Fibroblast of lung (primary cell): ENCODE measurements at regions not wholly inside any gene's neighbourhood (a gene's known extent, or its start where the extent isn't known, plus 50 kb on each side); places are given as distances from the start of the nearest gene placed in this dataset.

Source experiments
- DNase-seq, 2 donors: peaks; one replicate each; pipeline versions ENCODE4 v3.0.0 to v3.0.0-alpha.2; 2010; ENCODE audit warnings: low read depth in 2 of 2
- H2AFZ ChIP-seq: 2 replicates; pipeline ENCODE4 v1.5.1; 2012; ENCODE audit warnings: low read length, control low read depth, inconsistent platforms
- H3K27ac ChIP-seq: 2 replicates; pipeline ENCODE4 v1.5.1; 2011; ENCODE audit warnings: low read length, control low read depth; ENCODE audit not compliant: insufficient read depth
- H3K27me3 ChIP-seq: 2 replicates; pipeline ENCODE4 v1.5.1; 2011; ENCODE audit warnings: mild to moderate bottlenecking, low read length; ENCODE audit not compliant: control insufficient read depth, insufficient read depth
- H3K36me3 ChIP-seq: 2 replicates; pipeline ENCODE4 v1.5.1; 2011; ENCODE audit warnings: low read length; ENCODE audit not compliant: control insufficient read depth, insufficient read depth
- H3K4me1 ChIP-seq: 2 replicates; pipeline ENCODE4 v1.5.1; 2011; ENCODE audit warnings: low read length; ENCODE audit not compliant: control insufficient read depth, insufficient read depth; ENCODE audit errors: extremely low read depth
- H3K4me2 ChIP-seq: 2 replicates; pipeline ENCODE4 v1.5.1; 2011; ENCODE audit warnings: low read length, control low read depth; ENCODE audit not compliant: insufficient read depth; ENCODE audit errors: extremely low read depth
- H3K4me3 ChIP-seq, 4 experiments: fragments of 200-600 bp in 1 of 4; sonication (generic) in 1 of 4; replicated peaks in 1 of 4; 2 replicates each; pipeline ENCODE4 v1.5.1; 2011 to 2016; ENCODE audit warnings: low read length in 4 of 4, low read depth in 3 of 4, mild to moderate bottlenecking in 3 of 4, control low read depth in 2 of 4, inconsistent platforms in 1 of 4, mixed read lengths in 1 of 4; ENCODE audit not compliant: insufficient read depth in 1 of 4; ENCODE audit errors: control extremely low read depth in 1 of 4
- H3K79me2 ChIP-seq: 2 replicates; pipeline ENCODE4 v1.5.1; 2012; ENCODE audit warnings: mild to moderate bottlenecking, low read length, inconsistent platforms; ENCODE audit not compliant: control insufficient read depth, insufficient read depth
- H3K9ac ChIP-seq: 2 replicates; pipeline ENCODE4 v1.5.1; 2011; ENCODE audit warnings: mild to moderate bottlenecking, low read length, control low read depth; ENCODE audit not compliant: insufficient read depth
- H3K9me3 ChIP-seq: 2 replicates; pipeline ENCODE4 v1.5.1; 2012; ENCODE audit warnings: low read depth, low read length; ENCODE audit not compliant: control insufficient read depth, insufficient read depth
- H4K20me1 ChIP-seq: 2 replicates; pipeline ENCODE4 v1.5.1; 2011; ENCODE audit warnings: low read length; ENCODE audit not compliant: control insufficient read depth, insufficient read depth; ENCODE audit errors: extremely low read depth
- EZH2 ChIP-seq: IDR thresholded peaks from 2 replicates; pipeline ENCODE4 v1.5.1; 2012; ENCODE audit warnings: low read length, control low read depth, mild to moderate bottlenecking; ENCODE audit errors: missing control alignments
- TF ChIP-seq, protein P1 (sequence below), 2 donors: IDR thresholded peaks in 1 of 2; conservative IDR thresholded peaks in 1 of 2; 1 replicate in 1 of 2; 2 replicates in 1 of 2; pipeline ENCODE4 v1.5.1; 2011 to 2012; ENCODE audit warnings: low read length in 2 of 2, control low read depth in 1 of 2, inconsistent platforms in 1 of 2, low read depth in 1 of 2, mild to moderate bottlenecking in 1 of 2

DNA sequence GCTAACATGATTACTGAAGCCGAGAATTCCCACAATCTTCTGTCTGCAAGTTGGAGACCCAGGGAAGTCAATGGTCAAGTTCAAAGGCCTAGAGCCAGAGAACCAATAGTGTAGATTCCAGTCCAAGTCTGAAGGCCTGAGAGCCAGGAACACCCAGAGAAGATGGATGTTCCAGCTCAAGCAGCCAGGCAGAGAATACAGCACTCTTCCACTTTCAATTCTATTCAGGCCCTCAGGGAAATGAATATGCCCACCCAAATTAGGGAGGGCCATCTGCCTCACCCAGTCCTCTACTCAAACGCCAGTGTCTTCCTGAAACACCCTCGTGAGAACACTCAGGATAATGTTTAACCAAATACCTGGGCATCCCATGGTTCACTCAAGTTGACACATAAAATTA is 123.5 kb downstream of the THBS2 start:
- Histone ChIP-seq H3K4me3 (no peak overlapping the region), H3K9ac (no peak overlapping the region), H3K4me1 (no peaks in the 10 kb centered on the region), H4K20me1 (no peaks in the 10 kb centered on the region), H2AFZ (no peak overlapping the region), H3K4me2 (no peak overlapping the region), H3K9me3 (no peaks in the 10 kb centered on the region), H3K36me3 (no peaks in the 10 kb centered on the region), H3K27me3 (no peaks in the 10 kb centered on the region), H3K79me2 (no peaks in the 10 kb centered on the region), H3K27ac (no peak overlapping the region)
- no peak for TF ChIP-seq EZH2
- TF ChIP-seq, protein P1, sequence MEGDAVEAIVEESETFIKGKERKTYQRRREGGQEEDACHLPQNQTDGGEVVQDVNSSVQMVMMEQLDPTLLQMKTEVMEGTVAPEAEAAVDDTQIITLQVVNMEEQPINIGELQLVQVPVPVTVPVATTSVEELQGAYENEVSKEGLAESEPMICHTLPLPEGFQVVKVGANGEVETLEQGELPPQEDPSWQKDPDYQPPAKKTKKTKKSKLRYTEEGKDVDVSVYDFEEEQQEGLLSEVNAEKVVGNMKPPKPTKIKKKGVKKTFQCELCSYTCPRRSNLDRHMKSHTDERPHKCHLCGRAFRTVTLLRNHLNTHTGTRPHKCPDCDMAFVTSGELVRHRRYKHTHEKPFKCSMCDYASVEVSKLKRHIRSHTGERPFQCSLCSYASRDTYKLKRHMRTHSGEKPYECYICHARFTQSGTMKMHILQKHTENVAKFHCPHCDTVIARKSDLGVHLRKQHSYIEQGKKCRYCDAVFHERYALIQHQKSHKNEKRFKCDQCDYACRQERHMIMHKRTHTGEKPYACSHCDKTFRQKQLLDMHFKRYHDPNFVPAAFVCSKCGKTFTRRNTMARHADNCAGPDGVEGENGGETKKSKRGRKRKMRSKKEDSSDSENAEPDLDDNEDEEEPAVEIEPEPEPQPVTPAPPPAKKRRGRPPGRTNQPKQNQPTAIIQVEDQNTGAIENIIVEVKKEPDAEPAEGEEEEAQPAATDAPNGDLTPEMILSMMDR (conservative IDR thresholded peaks at IDR 0.05 in 1 of 2, IDR thresholded peaks at IDR 0.05 in 1 of 2; ENCODE audit: low read depth in 1 of 2, low read length in 2 of 2) = no peak
- DNase-seq = no peak

DNA sequence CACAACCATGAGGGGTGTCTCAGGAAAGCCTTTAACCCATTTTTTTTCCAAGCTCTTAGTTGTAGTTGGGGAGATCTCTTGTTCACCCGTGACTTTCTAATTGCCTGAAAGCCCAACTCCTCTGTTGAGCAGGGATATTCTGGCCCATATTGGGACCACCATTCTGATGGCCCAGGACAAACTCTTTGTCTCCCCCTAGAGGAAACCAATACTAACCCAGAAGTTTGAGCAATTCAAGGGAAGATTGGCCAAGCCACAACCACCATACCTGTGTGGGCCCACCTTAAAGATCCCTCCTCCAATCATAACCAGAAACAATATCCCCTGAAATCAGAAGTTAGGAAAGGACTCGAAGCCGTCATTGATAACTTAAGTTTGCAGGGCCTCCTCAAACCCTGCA is 132.6 kb downstream of the THBS2 start:
- Histone ChIP-seq H3K27ac (no peak overlapping the region), H4K20me1 (no peaks in the 10 kb centered on the region), H3K4me2 (no peak overlapping the region), H2AFZ (no peak overlapping the region), H3K27me3 (no peaks in the 10 kb centered on the region), H3K79me2 (no peaks in the 10 kb centered on the region), H3K9me3 (no peaks in the 10 kb centered on the region), H3K4me1 (no peaks in the 10 kb centered on the region), H3K36me3 (no peaks in the 10 kb centered on the region), H3K4me3 (no peak overlapping the region), H3K9ac (no peak overlapping the region)
- DNase-seq = no peak
- no peak for TF ChIP-seq EZH2
- TF ChIP-seq, protein P1 (conservative IDR thresholded peaks at IDR 0.05 in 1 of 2, IDR thresholded peaks at IDR 0.05 in 1 of 2; ENCODE audit: low read depth in 1 of 2, low read length in 2 of 2) = no peak

DNA sequence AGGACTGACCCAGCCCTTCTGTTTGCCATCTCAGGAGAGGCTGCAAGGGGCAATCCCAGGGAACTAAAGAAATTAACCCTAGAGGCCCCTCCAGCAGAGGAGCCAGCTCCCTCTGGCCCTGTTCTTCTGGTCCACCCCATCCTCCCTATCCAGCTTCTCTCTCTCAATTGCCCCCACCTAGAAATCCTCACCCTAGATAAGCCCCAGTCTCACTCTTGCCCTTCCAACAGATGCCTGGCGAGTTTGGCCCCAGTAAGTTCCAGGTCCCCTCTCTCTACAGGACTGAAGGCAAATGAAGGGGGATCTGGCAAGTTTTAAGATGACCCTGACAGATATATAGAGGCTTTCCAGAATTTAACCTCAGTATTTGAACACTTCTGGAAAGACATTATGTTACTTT is 134.0 kb downstream of the THBS2 start:
- Histone ChIP-seq H3K79me2 (no peaks in the 10 kb centered on the region), H3K9me3 (no peaks in the 10 kb centered on the region), H3K9ac (no peak overlapping the region), H2AFZ (no peak overlapping the region), H3K4me1 (no peaks in the 10 kb centered on the region), H4K20me1 (no peaks in the 10 kb centered on the region), H3K36me3 (no peaks in the 10 kb centered on the region), H3K4me2 (no peak overlapping the region), H3K4me3 (no peak overlapping the region), H3K27ac (no peak overlapping the region), H3K27me3 (no peaks in the 10 kb centered on the region)
- no peak for DNase-seq
- TF ChIP-seq EZH2 = no peak
- TF ChIP-seq, protein P1 (conservative IDR thresholded peaks at IDR 0.05 in 1 of 2, IDR thresholded peaks at IDR 0.05 in 1 of 2; ENCODE audit: low read depth in 1 of 2, low read length in 2 of 2) = no peak
